H1 (cell line): ENCODE measurements at regions not wholly inside any gene's neighbourhood (a gene's known extent, or its start where the extent isn't known, plus 50 kb on each side); places are given as distances from the start of the nearest gene placed in this dataset.

Source experiments
- CTCF ChIA-PET: fragments of 300-600 bp; sonication (Branson Sonifier 250); formaldehyde crosslinking; loops from one replicate; lab custom pipeline; 2021; ENCODE audit not compliant: partially characterized antibody; lab: Charles Lee
- POLR2A ChIA-PET: fragments of 300-600 bp; sonication (Branson Sonifier 250); formaldehyde crosslinking; loops from one replicate; lab custom pipeline; 2021; ENCODE audit warnings: inconsistent platforms; ENCODE audit not compliant: partially characterized antibody; lab: Charles Lee
- DNase-seq, 2 experiments: peaks; one replicate each; pipeline versions ENCODE4 v3.0.0 to v3.0.0-alpha.2; 2010 to 2022; ENCODE audit warnings: low spot score in 2 of 2, low read depth in 1 of 2, mixed read lengths in 1 of 2
- FAIRE-seq: peaks from 2 replicates; lab custom pipeline; 2011; peaks lifted over from hg19 to GRCh38; lab: Jason Lieb, UNC
- H2AFZ ChIP-seq: 2 replicates; pipeline ENCODE4 v1.8.1; 2012; ENCODE audit warnings: low read length, inconsistent platforms
- H2AK5ac ChIP-seq: 2 replicates; pipeline ENCODE4 v1.6.1; 2013; ENCODE audit warnings: low read depth, low read length
- H2BK120ac ChIP-seq: replicated peaks from 2 replicates; pipeline ENCODE3; 2013; ENCODE audit warnings: low read depth, low read length, inconsistent platforms
- H2BK12ac ChIP-seq: 2 replicates; pipeline ENCODE4 v1.6.1; 2013; ENCODE audit warnings: low read depth, low read length
- H2BK15ac ChIP-seq: 2 replicates; pipeline ENCODE4 v1.6.1; 2013; ENCODE audit warnings: low read length
- H2BK20ac ChIP-seq: 2 replicates; pipeline ENCODE4 v1.6.1; 2013; ENCODE audit warnings: low read length
- H2BK5ac ChIP-seq: 2 replicates; pipeline ENCODE4 v1.6.1; 2013; ENCODE audit warnings: low read depth, low read length
- H3K14ac ChIP-seq: 2 replicates; pipeline ENCODE4 v1.6.1; 2013; ENCODE audit warnings: inconsistent platforms; ENCODE audit not compliant: insufficient read length
- H3K18ac ChIP-seq: 2 replicates; pipeline ENCODE4 v1.6.1; 2013; ENCODE audit warnings: low read length; ENCODE audit errors: extremely low read depth
- H3K23ac ChIP-seq: 2 replicates; pipeline ENCODE4 v1.6.1; 2013; ENCODE audit warnings: inconsistent platforms; ENCODE audit not compliant: insufficient read length
- H3K23me2 ChIP-seq: 2 replicates; pipeline ENCODE4 v1.6.1; 2013; ENCODE audit warnings: low read depth, low read length
- H3K27ac ChIP-seq: 2 replicates; pipeline ENCODE4 v1.6.1; 2011; ENCODE audit warnings: low read depth, low read length, inconsistent platforms
- H3K27me3 ChIP-seq, 4 experiments: replicated peaks in 1 of 4; 1 replicate in 1 of 4; 2 replicates in 3 of 4; pipeline versions ENCODE4 v1.6.1 to v1.8.1; 2011 to 2013; ENCODE audit warnings: low read length in 3 of 4, mild to moderate bottlenecking in 3 of 4, inconsistent platforms in 2 of 4, mixed read lengths in 2 of 4, moderate library complexity in 1 of 4; ENCODE audit not compliant: control insufficient read depth in 3 of 4, insufficient read depth in 3 of 4; ENCODE audit errors: extremely low read depth in 1 of 4
- H3K36me3 ChIP-seq, 4 experiments: 2 replicates each; pipeline versions ENCODE4 v1.6.1 to v1.8.1; 2011 to 2013; ENCODE audit warnings: mild to moderate bottlenecking in 4 of 4, low read length in 3 of 4, moderate library complexity in 2 of 4, control low read depth in 1 of 4, inconsistent platforms in 1 of 4; ENCODE audit not compliant: insufficient read depth in 4 of 4, control insufficient read depth in 2 of 4
- H3K4ac ChIP-seq: replicated peaks from 2 replicates; pipeline ENCODE3; 2013; ENCODE audit warnings: low read length, low read depth, mixed read lengths, inconsistent platforms; ENCODE audit not compliant: insufficient read length
- H3K4me1 ChIP-seq, 4 experiments: replicated peaks in 1 of 4; 1 replicate in 1 of 4; 2 replicates in 3 of 4; pipeline versions ENCODE4 v1.6.1 to v1.8.1; 2011 to 2013; ENCODE audit warnings: low read length in 3 of 4, inconsistent platforms in 2 of 4, mixed read lengths in 1 of 4; ENCODE audit not compliant: insufficient read depth in 4 of 4, control insufficient read depth in 3 of 4
- H3K4me2 ChIP-seq, 2 experiments: 2 replicates each; pipeline versions ENCODE4 v1.6.1 to v1.8.1; 2011 to 2013; ENCODE audit warnings: low read depth in 2 of 2, low read length in 2 of 2, control low read depth in 1 of 2, inconsistent platforms in 1 of 2, mild to moderate bottlenecking in 1 of 2; ENCODE audit not compliant: insufficient read depth in 1 of 2
- H3K4me3 ChIP-seq, 4 experiments: fragments of 200-600, 300-600 bp in 1 of 4; sonication (generic), shearing (Covaris generic), sonication (Bioruptor Twin) in 1 of 4; 2 replicates each; pipeline versions ENCODE4 v1.5.1 to v1.8.1; 2011 to 2016; ENCODE audit warnings: low read length in 4 of 4, low read depth in 3 of 4, control low read depth in 2 of 4, inconsistent platforms in 2 of 4, mild to moderate bottlenecking in 2 of 4, mixed read lengths in 1 of 4, moderate library complexity in 1 of 4; ENCODE audit not compliant: insufficient read depth in 2 of 4; ENCODE audit errors: extremely low read depth in 1 of 4
- H3K56ac ChIP-seq: replicated peaks from 2 replicates; pipeline ENCODE3; 2013; ENCODE audit warnings: low read depth, mild to moderate bottlenecking, mixed read lengths, low read length, inconsistent platforms; ENCODE audit not compliant: insufficient read length
- H3K79me1 ChIP-seq: 2 replicates; pipeline ENCODE4 v1.6.1; 2013; ENCODE audit warnings: low read depth, low read length, control low read depth
- H3K79me2 ChIP-seq, 2 experiments: 2 replicates each; pipeline versions ENCODE4 v1.6.1 to v1.8.1; 2012 to 2013; ENCODE audit warnings: low read length in 2 of 2, mild to moderate bottlenecking in 2 of 2, inconsistent platforms in 1 of 2; ENCODE audit not compliant: insufficient read depth in 2 of 2, control insufficient read depth in 1 of 2
- H3K9ac ChIP-seq, 4 experiments: replicated peaks in 1 of 4; 1 replicate in 1 of 4; 2 replicates in 3 of 4; pipeline versions ENCODE4 v1.6.1 to v1.8.1; 2011 to 2013; ENCODE audit warnings: low read depth in 3 of 4, low read length in 3 of 4, control low read depth in 2 of 4, mild to moderate bottlenecking in 2 of 4, moderate library complexity in 2 of 4, inconsistent platforms in 1 of 4; ENCODE audit errors: extremely low read depth in 1 of 4
- H3K9me3 ChIP-seq, 2 experiments: 2 replicates each; pipeline versions ENCODE4 v1.6.1 to v1.8.1; 2012 to 2013; ENCODE audit warnings: mild to moderate bottlenecking in 2 of 2, moderate library complexity in 2 of 2, control low read depth in 1 of 2, inconsistent platforms in 1 of 2, low read depth in 1 of 2, low read length in 1 of 2, mixed read lengths in 1 of 2; ENCODE audit not compliant: insufficient read depth in 2 of 2
- H4K20me1 ChIP-seq, 2 experiments: replicated peaks in 1 of 2; 2 replicates each; pipeline versions ENCODE3 to v1.8.1; 2011 to 2013; ENCODE audit warnings: inconsistent platforms in 2 of 2, low read length in 2 of 2, mild to moderate bottlenecking in 1 of 2; ENCODE audit not compliant: insufficient read depth in 2 of 2, control insufficient read depth in 1 of 2
- H4K5ac ChIP-seq: 2 replicates; pipeline ENCODE4 v1.6.1; 2013; ENCODE audit warnings: low read length, low read depth, mixed read lengths, inconsistent platforms; ENCODE audit not compliant: insufficient read length
- H4K8ac ChIP-seq: 2 replicates; pipeline ENCODE4 v1.8.0; 2013; ENCODE audit warnings: mild to moderate bottlenecking, moderate library complexity, low read length, inconsistent platforms; ENCODE audit not compliant: insufficient read depth; ENCODE audit errors: extremely low read depth
- H4K91ac ChIP-seq: replicated peaks from 2 replicates; pipeline ENCODE3; 2013; ENCODE audit warnings: low read length, mixed read lengths, inconsistent platforms; ENCODE audit not compliant: insufficient read length
- RFX5 ChIP-seq: IDR thresholded peaks from 2 replicates; pipeline ENCODE4 v1.6.1; 2011; ENCODE audit warnings: low read depth, low read length, improper control_type of control experiment, borderline replicate concordance
- WGBS, 2 experiments: shearing (Covaris generic) in 1 of 2; methylation state at CpG; one replicate each; pipeline versions ENCODE4 v1.1.6 to v1.1.7; 2013 to 2015; ENCODE audit warnings: low lambda C conversion rate in 2 of 2, mixed read lengths in 2 of 2, inconsistent platforms in 1 of 2, low coverage in 1 of 2, missing lambda C conversion rate in 1 of 2; ENCODE audit not compliant: insufficient replicate concordance in 2 of 2, insufficient coverage in 1 of 2, insufficient read length in 1 of 2; ENCODE audit errors: extremely low coverage in 1 of 2, missing lambda C conversion rate in 1 of 2; 5-methylcytosine and 5-hydroxymethylcytosine counted together

DNA sequence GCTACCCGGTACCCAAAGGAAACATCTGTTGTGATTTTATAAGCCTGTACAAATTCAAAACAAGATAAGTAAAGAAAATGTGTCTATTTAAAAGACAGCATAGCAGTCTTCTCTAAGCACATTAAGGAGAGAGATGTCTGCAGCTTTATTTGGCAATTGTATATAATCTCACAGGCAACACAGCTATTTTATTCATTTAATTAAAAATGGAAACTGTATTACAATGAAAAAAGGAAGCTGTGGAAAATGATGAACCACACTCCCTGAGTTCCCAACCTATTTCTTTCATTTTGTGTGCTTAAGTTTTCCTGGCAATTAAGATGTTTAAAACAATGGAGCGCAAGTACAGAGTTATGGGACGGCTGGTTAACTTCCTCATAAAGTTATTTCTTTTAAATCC is 78.4 kb downstream of the CBLL2 start:
- H2BK12ac ChIP-seq = no peak overlapping the region
- ChIA-PET CTCF (no interaction called here), POLR2A (no interaction called here)
- no peak overlapping the region for H3K9ac ChIP-seq
- no peak overlapping the region for H3K4ac ChIP-seq
- H3K18ac ChIP-seq = no peak overlapping the region
- H3K36me3 ChIP-seq = no peaks in the 10 kb centered on the region
- no peak overlapping the region for H2BK120ac ChIP-seq
- no peaks in the 10 kb centered on the region for H3K4me1 ChIP-seq
- H2BK15ac ChIP-seq = no peak overlapping the region
- H4K91ac ChIP-seq = no peak overlapping the region
- no peak overlapping the region for H3K27ac ChIP-seq
- H4K8ac ChIP-seq = no peak overlapping the region
- H3K79me1 ChIP-seq = no peaks in the 10 kb centered on the region
- H2BK5ac ChIP-seq = no peak overlapping the region
- WGBS, 2 experiments = 85% methylated on average over 3 of the region's 3 CpGs; no CpG with 5 or more reads in 1 of the 2 experiments
- H3K23ac ChIP-seq = no peak overlapping the region
- no peak for DNase-seq
- no peak overlapping the region for H3K56ac ChIP-seq
- H2AK5ac ChIP-seq = no peak overlapping the region
- FAIRE-seq = no peak
- H3K4me3 ChIP-seq = no peak overlapping the region
- H3K14ac ChIP-seq = no peak overlapping the region
- H2BK20ac ChIP-seq = no peak overlapping the region
- H2AFZ ChIP-seq = no peak overlapping the region
- no peaks in the 10 kb centered on the region for H4K20me1 ChIP-seq
- H3K4me2 ChIP-seq = no peak overlapping the region
- no peak overlapping the region for H4K5ac ChIP-seq
- H3K79me2 ChIP-seq = no peaks in the 10 kb centered on the region
- H3K23me2 ChIP-seq = no peaks in the 10 kb centered on the region
- TF ChIP-seq RFX5 = no peak
- no peaks in the 10 kb centered on the region for H3K9me3 ChIP-seq
- H3K27me3 ChIP-seq = no peaks in the 10 kb centered on the region
